Neural crest cell (in vitro differentiated cells): ENCODE measurements at regions not wholly inside any gene's neighbourhood (a gene's known extent, or its start where the extent isn't known, plus 50 kb on each side); places are given as distances from the start of the nearest gene placed in this dataset.
A peak's percentile ranks its signal among the peaks of the same experiment; 100 is the strongest.

Experiments
- DNase-seq: peaks from one replicate; pipeline ENCODE4 v3.0.0; 2021; ENCODE audit warnings: low read depth, mixed read lengths, low spot score
- H3K27ac Mint-ChIP-seq: one replicate; pipeline ENCODE4 v1.8.0; 2021; ENCODE audit warnings: mild to moderate bottlenecking, mixed read lengths; ENCODE audit not compliant: unreplicated experiment
- H3K27me3 Mint-ChIP-seq: 2 replicates; pipeline ENCODE4 v1.8.0; 2021; ENCODE audit warnings: low read depth, mild to moderate bottlenecking, mixed read lengths
- H3K36me3 Mint-ChIP-seq: 2 replicates; pipeline ENCODE4 v1.8.0; 2021; ENCODE audit warnings: low read depth, mild to moderate bottlenecking, mixed read lengths
- H3K4me1 Mint-ChIP-seq: 2 replicates; pipeline ENCODE4 v1.8.0; 2021; ENCODE audit warnings: mixed read lengths
- H3K4me3 Mint-ChIP-seq: one replicate; pipeline ENCODE4 v1.8.0; 2021; ENCODE audit warnings: mild to moderate bottlenecking, mixed read lengths
- H3K9me3 Mint-ChIP-seq: 2 replicates; pipeline ENCODE4 v1.8.0; 2021; ENCODE audit warnings: mixed read lengths
- TF ChIP-seq, protein P1 (sequence below): fragments of 200-600 bp; sonication (generic); conservative IDR thresholded peaks from 2 replicates; pipeline ENCODE4 v1.5.0; 2021; ENCODE audit warnings: antibody characterized with exemption, mild to moderate bottlenecking

- Mint-ChIP-seq H3K27me3 (no peaks in the 10 kb centered on the region), H3K4me3 (no peak overlapping the region), H3K27ac (no peak overlapping the region), H3K4me1 (peaks cover 4% of the 10 kb centered on the region), H3K9me3 (no peaks in the 10 kb centered on the region), H3K36me3 (no peaks in the 10 kb centered on the region)
- no peak for DNase-seq
- TF ChIP-seq, protein P1, sequence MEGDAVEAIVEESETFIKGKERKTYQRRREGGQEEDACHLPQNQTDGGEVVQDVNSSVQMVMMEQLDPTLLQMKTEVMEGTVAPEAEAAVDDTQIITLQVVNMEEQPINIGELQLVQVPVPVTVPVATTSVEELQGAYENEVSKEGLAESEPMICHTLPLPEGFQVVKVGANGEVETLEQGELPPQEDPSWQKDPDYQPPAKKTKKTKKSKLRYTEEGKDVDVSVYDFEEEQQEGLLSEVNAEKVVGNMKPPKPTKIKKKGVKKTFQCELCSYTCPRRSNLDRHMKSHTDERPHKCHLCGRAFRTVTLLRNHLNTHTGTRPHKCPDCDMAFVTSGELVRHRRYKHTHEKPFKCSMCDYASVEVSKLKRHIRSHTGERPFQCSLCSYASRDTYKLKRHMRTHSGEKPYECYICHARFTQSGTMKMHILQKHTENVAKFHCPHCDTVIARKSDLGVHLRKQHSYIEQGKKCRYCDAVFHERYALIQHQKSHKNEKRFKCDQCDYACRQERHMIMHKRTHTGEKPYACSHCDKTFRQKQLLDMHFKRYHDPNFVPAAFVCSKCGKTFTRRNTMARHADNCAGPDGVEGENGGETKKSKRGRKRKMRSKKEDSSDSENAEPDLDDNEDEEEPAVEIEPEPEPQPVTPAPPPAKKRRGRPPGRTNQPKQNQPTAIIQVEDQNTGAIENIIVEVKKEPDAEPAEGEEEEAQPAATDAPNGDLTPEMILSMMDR = no peak
These were observed 531.8 kb upstream of the ID2 start for GRCh38 chr2:8149985-8150539.

GRCh38 chr2:8151888-8152287 lies 530.0 kb upstream of the ID2 start:
- TF ChIP-seq, protein P1 = no peak
- Mint-ChIP-seq H3K27me3 (no peaks in the 10 kb centered on the region), H3K36me3 (no peaks in the 10 kb centered on the region), H3K4me1 (peaks cover 4% of the 10 kb centered on the region), H3K9me3 (no peaks in the 10 kb centered on the region), H3K27ac (no peak overlapping the region), H3K4me3 (no peak overlapping the region)
- no peak for DNase-seq

GRCh38 chr2:8152392-8153257 lies 529.2 kb upstream of the ID2 start:
- DNase-seq = no peak
- no peaks in the 10 kb centered on the region for H3K27me3 Mint-ChIP-seq
- TF ChIP-seq, protein P1 = no peak
- H3K4me3 Mint-ChIP-seq = no peak overlapping the region
- no peaks in the 10 kb centered on the region for H3K36me3 Mint-ChIP-seq
- H3K4me1 Mint-ChIP-seq = peaks cover 9% of the 10 kb centered on the region
- no peaks in the 10 kb centered on the region for H3K9me3 Mint-ChIP-seq
- peak overlapping the region; percentile 53 for H3K27ac Mint-ChIP-seq

GRCh38 chr2:8153258-8153718 lies 528.6 kb upstream of the ID2 start:
- Mint-ChIP-seq H3K36me3 (no peaks in the 10 kb centered on the region), H3K9me3 (no peaks in the 10 kb centered on the region), H3K27ac (peak overlapping the region; percentile 53), H3K4me1 (peaks cover 16% of the 10 kb centered on the region), H3K4me3 (no peak overlapping the region), H3K27me3 (no peaks in the 10 kb centered on the region)
- TF ChIP-seq, protein P1 = no peak
- no peak for DNase-seq

GRCh38 chr2:8154270-8154669 lies 527.6 kb upstream of the ID2 start:
- no peak for DNase-seq
- H3K27me3 Mint-ChIP-seq = no peaks in the 10 kb centered on the region
- H3K4me3 Mint-ChIP-seq = no peak overlapping the region
- TF ChIP-seq, protein P1 = no peak
- no peaks in the 10 kb centered on the region for H3K9me3 Mint-ChIP-seq
- no peak overlapping the region for H3K27ac Mint-ChIP-seq
- H3K36me3 Mint-ChIP-seq = no peaks in the 10 kb centered on the region
- H3K4me1 Mint-ChIP-seq = peaks cover 26% of the 10 kb centered on the region
